Gastroesophageal sphincter (tissue), 3 donors: ENCODE measurements at regions not wholly inside any gene's neighbourhood (a gene's known extent, or its start where the extent isn't known, plus 50 kb on each side); places are given as distances from the start of the nearest gene placed in this dataset.

ENCODE experiments used
- CTCF ChIP-seq, 4 experiments: fragments of 200-600 bp in 2 of 4; fragments of 450-650 bp in 2 of 4; sonication (generic) in 1 of 4; IDR thresholded peaks; one replicate each; pipeline ENCODE4 v1.5.1; 2017 to 2019; ENCODE audit warnings: antibody characterized with exemption in 4 of 4, mild to moderate bottlenecking in 2 of 4, moderate library complexity in 2 of 4
- EP300 ChIP-seq: sonication (generic); formaldehyde crosslinking; IDR thresholded peaks from one replicate; pipeline ENCODE4 v1.6.1; 2017; ENCODE audit warnings: antibody characterized with exemption, mild to moderate bottlenecking
- POLR2AphosphoS5 ChIP-seq: sonication (generic); formaldehyde crosslinking; IDR thresholded peaks from one replicate; pipeline ENCODE4 v1.6.1; 2017; ENCODE audit warnings: antibody characterized with exemption

GRCh38 chr9:38166501-38166900, 97.5 kb upstream of the SHB start:
- TF ChIP-seq CTCF (IDR thresholded peaks at IDR 0.05) (no peak), POLR2AphosphoS5 (no peak), EP300 (no peak)
